Activated CD4-positive, alpha-beta T cell treated with anti-CD3 and anti-CD28 coated beads for 36 hours (primary cell): ENCODE measurements at regions not wholly inside any gene's neighbourhood (a gene's known extent, or its start where the extent isn't known, plus 50 kb on each side); places are given as distances from the start of the nearest gene placed in this dataset.

Source experiments
- ATAC-seq: fragments of 200-7000 bp; cut with Tn5 transposase; one replicate; pipeline ENCODE4 v1.10.0; 2021; ENCODE audit warnings: mild to moderate bottlenecking, moderate library complexity
- CTCF ChIA-PET: fragments of 350-600 bp; sonication (Branson Sonifier 250); formaldehyde crosslinking; loops from one replicate; lab custom pipeline; 2021; ENCODE audit warnings: antibody characterized with exemption; lab: Charles Lee
- POLR2A ChIA-PET: fragments of 350-600 bp; sonication (Branson Sonifier 250); formaldehyde crosslinking; loops from one replicate; lab custom pipeline; 2021; ENCODE audit warnings: antibody characterized with exemption, inconsistent platforms; lab: Charles Lee
- DNase-seq: peaks from one replicate; pipeline ENCODE4 v3.0.0-alpha.2; 2020
- H3K27ac Mint-ChIP-seq: one replicate; pipeline ENCODE4 v1.8.0; 2021; ENCODE audit warnings: mixed read lengths
- H3K27me3 Mint-ChIP-seq: one replicate; pipeline ENCODE4 v1.8.0; 2021; ENCODE audit warnings: mixed read lengths
- H3K36me3 Mint-ChIP-seq: one replicate; pipeline ENCODE4 v1.8.0; 2021; ENCODE audit warnings: low read depth, mixed read lengths
- H3K4me1 Mint-ChIP-seq: one replicate; pipeline ENCODE4 v1.8.0; 2021; ENCODE audit warnings: mixed read lengths
- H3K4me3 Mint-ChIP-seq: one replicate; pipeline ENCODE4 v1.8.0; 2021; ENCODE audit warnings: mild to moderate bottlenecking, moderate library complexity, mixed read lengths
- H3K9me3 Mint-ChIP-seq: one replicate; pipeline ENCODE4 v1.8.0; 2021; ENCODE audit warnings: low read depth, mixed read lengths
- intact Hi-C, 2 experiments: fragments of 100-400 bp; cut with DNase I in 1 of 2; cut with micrococcal nuclease in 1 of 2; formaldehyde crosslinking; loops; one replicate each; pipeline versions ENCODE4 v1.14.2 to v1.15.1; 2022 to 2024; cut with DNase I, micrococcal nuclease

GRCh38 chr11:131092469-131092868, 176.2 kb upstream of the SNX19 start:
- Mint-ChIP-seq H3K4me1 (no peaks in the 10 kb centered on the region), H3K27ac (no peak overlapping the region), H3K4me3 (no peak overlapping the region), H3K27me3 (no peaks in the 10 kb centered on the region), H3K9me3 (no peaks in the 10 kb centered on the region), H3K36me3 (no peaks in the 10 kb centered on the region)
- ATAC-seq (no peak), DNase-seq (no peak)
- ChIA-PET POLR2A (no interaction called here), CTCF (no interaction called here)
- intact Hi-C loops, result no loop called here

- intact Hi-C loops, result no loop called here
- no peak overlapping the region for H3K4me3 Mint-ChIP-seq
- no peaks in the 10 kb centered on the region for H3K27me3 Mint-ChIP-seq
- H3K27ac Mint-ChIP-seq, result no peak overlapping the region
- CTCF ChIA-PET, result interaction anchor here (1.3 kb wide), 1 partner anchor 580 kb away, joined by 4 read pairs; no protein-coding TSS in a partner anchor
- POLR2A ChIA-PET, result no interaction called here
- H3K9me3 Mint-ChIP-seq, result no peaks in the 10 kb centered on the region
- ATAC-seq (no peak), DNase-seq (no peak)
- no peaks in the 10 kb centered on the region for H3K36me3 Mint-ChIP-seq
- H3K4me1 Mint-ChIP-seq, result no peaks in the 10 kb centered on the region
Observed at GRCh38 chr11:131094827-131095226, 178.5 kb upstream of the SNX19 start.

- intact Hi-C loops, result no loop called here
- Mint-ChIP-seq H3K27me3 (no peaks in the 10 kb centered on the region), H3K27ac (no peak overlapping the region), H3K4me1 (no peaks in the 10 kb centered on the region), H3K4me3 (no peak overlapping the region), H3K36me3 (no peaks in the 10 kb centered on the region), H3K9me3 (no peaks in the 10 kb centered on the region)
- ChIA-PET POLR2A (no interaction called here), CTCF (interaction anchor here (0.5 to 1.3 kb wide), 3 partner anchors 12 to 579 kb away, joined by 3 to 5 read pairs (median 4); no protein-coding TSS in a partner anchor)
- no peak for DNase-seq
- no peak for ATAC-seq
Observed at GRCh38 chr11:131095511-131096185, 179.4 kb upstream of the SNX19 start.

GRCh38 chr11:131099013-131099412, 182.7 kb upstream of the SNX19 start:
- H3K4me3 Mint-ChIP-seq, result no peak overlapping the region
- H3K4me1 Mint-ChIP-seq, result no peaks in the 10 kb centered on the region
- no peak for DNase-seq
- peaks cover 2% of the 10 kb centered on the region for H3K27me3 Mint-ChIP-seq
- H3K36me3 Mint-ChIP-seq, result no peaks in the 10 kb centered on the region
- H3K27ac Mint-ChIP-seq, result no peak overlapping the region
- ChIA-PET CTCF (no interaction called here), POLR2A (no interaction called here)
- ATAC-seq, result no peak
- intact Hi-C loops, result no loop called here
- H3K9me3 Mint-ChIP-seq, result no peaks in the 10 kb centered on the region

GRCh38 chr11:131099746-131100145, 183.5 kb upstream of the SNX19 start:
- no peak for DNase-seq
- H3K36me3 Mint-ChIP-seq, result no peaks in the 10 kb centered on the region
- ATAC-seq, result no peak
- H3K27ac Mint-ChIP-seq, result no peak overlapping the region
- ChIA-PET CTCF (no interaction called here), POLR2A (no interaction called here)
- peaks cover 2% of the 10 kb centered on the region for H3K27me3 Mint-ChIP-seq
- no peaks in the 10 kb centered on the region for H3K9me3 Mint-ChIP-seq
- no peak overlapping the region for H3K4me3 Mint-ChIP-seq
- intact Hi-C loops, result no loop called here
- no peaks in the 10 kb centered on the region for H3K4me1 Mint-ChIP-seq

GRCh38 chr11:131108760-131109159, 192.5 kb upstream of the SNX19 start:
- DNase-seq (no peak), ATAC-seq (no peak)
- intact Hi-C loops, result no loop called here
- Mint-ChIP-seq H3K4me1 (no peaks in the 10 kb centered on the region), H3K9me3 (peaks cover 2% of the 10 kb centered on the region), H3K27me3 (peaks cover 2% of the 10 kb centered on the region), H3K36me3 (no peaks in the 10 kb centered on the region), H3K4me3 (no peak overlapping the region), H3K27ac (no peak overlapping the region)
- ChIA-PET POLR2A (no interaction called here), CTCF (no interaction called here)

GRCh38 chr11:131109257-131109656, 193.0 kb upstream of the SNX19 start:
- ATAC-seq (no peak), DNase-seq (no peak)
- ChIA-PET CTCF (no interaction called here), POLR2A (no interaction called here)
- H3K9me3 Mint-ChIP-seq, result peaks cover 2% of the 10 kb centered on the region
- no peak overlapping the region for H3K4me3 Mint-ChIP-seq
- intact Hi-C loops, result no loop called here
- no peaks in the 10 kb centered on the region for H3K4me1 Mint-ChIP-seq
- H3K27me3 Mint-ChIP-seq, result peaks cover 2% of the 10 kb centered on the region
- H3K36me3 Mint-ChIP-seq, result no peaks in the 10 kb centered on the region
- H3K27ac Mint-ChIP-seq, result no peak overlapping the region

GRCh38 chr11:131109790-131110189, 193.5 kb upstream of the SNX19 start:
- ChIA-PET CTCF (no interaction called here), POLR2A (no interaction called here)
- ATAC-seq (no peak), DNase-seq (no peak)
- Mint-ChIP-seq H3K36me3 (no peaks in the 10 kb centered on the region), H3K9me3 (peaks cover 2% of the 10 kb centered on the region), H3K27me3 (peaks cover 2% of the 10 kb centered on the region), H3K27ac (no peak overlapping the region), H3K4me1 (no peaks in the 10 kb centered on the region), H3K4me3 (no peak overlapping the region)
- intact Hi-C loops, result no loop called here

- H3K27ac Mint-ChIP-seq, result no peak overlapping the region
- ChIA-PET POLR2A (no interaction called here), CTCF (no interaction called here)
- peaks cover 2% of the 10 kb centered on the region for H3K27me3 Mint-ChIP-seq
- no peak for DNase-seq
- no peaks in the 10 kb centered on the region for H3K4me1 Mint-ChIP-seq
- H3K36me3 Mint-ChIP-seq, result no peaks in the 10 kb centered on the region
- no peak for ATAC-seq
- intact Hi-C loops, result no loop called here
- H3K9me3 Mint-ChIP-seq, result peaks cover 2% of the 10 kb centered on the region
- no peak overlapping the region for H3K4me3 Mint-ChIP-seq
Observed at GRCh38 chr11:131111775-131112174, 195.5 kb upstream of the SNX19 start.

- Mint-ChIP-seq H3K4me3 (no peak overlapping the region), H3K27ac (no peak overlapping the region), H3K36me3 (no peaks in the 10 kb centered on the region), H3K4me1 (no peaks in the 10 kb centered on the region), H3K27me3 (peaks cover 2% of the 10 kb centered on the region), H3K9me3 (no peaks in the 10 kb centered on the region)
- no peak for DNase-seq
- intact Hi-C loops, result no loop called here
- no peak for ATAC-seq
- CTCF ChIA-PET, result no interaction called here
- POLR2A ChIA-PET, result no interaction called here
Observed at GRCh38 chr11:131118247-131118646, 202.0 kb upstream of the SNX19 start.

- ATAC-seq, result no peak
- Mint-ChIP-seq H3K9me3 (no peaks in the 10 kb centered on the region), H3K4me1 (no peaks in the 10 kb centered on the region), H3K27me3 (peaks cover 2% of the 10 kb centered on the region), H3K27ac (no peak overlapping the region), H3K4me3 (no peak overlapping the region), H3K36me3 (no peaks in the 10 kb centered on the region)
- intact Hi-C loops, result no loop called here
- ChIA-PET CTCF (no interaction called here), POLR2A (no interaction called here)
- no peak for DNase-seq
Observed at GRCh38 chr11:131121426-131122333, 205.4 kb upstream of the SNX19 start.

- CTCF ChIA-PET, result no interaction called here
- ATAC-seq (no peak), DNase-seq (no peak)
- Mint-ChIP-seq H3K27ac (no peak overlapping the region), H3K4me3 (no peak overlapping the region), H3K36me3 (no peaks in the 10 kb centered on the region), H3K4me1 (no peaks in the 10 kb centered on the region), H3K9me3 (peaks cover 5% of the 10 kb centered on the region), H3K27me3 (peaks cover 2% of the 10 kb centered on the region)
- POLR2A ChIA-PET, result no interaction called here
- intact Hi-C loops, result no loop called here
Observed at GRCh38 chr11:131122448-131122847, 206.2 kb upstream of the SNX19 start.
